T-helper 1 cell treated with Interleukin-12 subunit alpha and Interleukin-12 subunit beta and Interleukin-4 antibody, amounts not matched to agents 30 μg/mL and 1 μg/mL, for 36 hours (primary cell): ENCODE measurements at regions not wholly inside any gene's neighbourhood (a gene's known extent, or its start where the extent isn't known, plus 50 kb on each side); places are given as distances from the start of the nearest gene placed in this dataset.

ENCODE experiments used
- H3K27ac Mint-ChIP-seq: one replicate; pipeline ENCODE4 v1.8.0; 2021; ENCODE audit warnings: mild to moderate bottlenecking, mixed read lengths
- H3K27me3 Mint-ChIP-seq: one replicate; pipeline ENCODE4 v1.8.0; 2021; ENCODE audit warnings: low read depth, mixed read lengths
- H3K36me3 Mint-ChIP-seq: one replicate; pipeline ENCODE4 v1.8.0; 2021; ENCODE audit warnings: low read depth, mixed read lengths
- H3K4me1 Mint-ChIP-seq: one replicate; pipeline ENCODE4 v1.8.0; 2021; ENCODE audit warnings: low read depth, mixed read lengths
- H3K4me3 Mint-ChIP-seq: one replicate; pipeline ENCODE4 v1.8.0; 2021; ENCODE audit warnings: mild to moderate bottlenecking, moderate library complexity, mixed read lengths
- H3K9me3 Mint-ChIP-seq: one replicate; pipeline ENCODE4 v1.8.0; 2021; ENCODE audit warnings: mixed read lengths

GRCh38 chr6:40106840-40107239 lies 172.6 kb upstream of the MOCS1 start:
- Mint-ChIP-seq H3K4me3 (no peak overlapping the region), H3K27ac (no peak overlapping the region), H3K27me3 (no peaks in the 10 kb centered on the region), H3K36me3 (no peaks in the 10 kb centered on the region), H3K4me1 (no peaks in the 10 kb centered on the region), H3K9me3 (no peaks in the 10 kb centered on the region)

- Mint-ChIP-seq H3K27me3 (peaks cover 3% of the 10 kb centered on the region), H3K4me1 (no peaks in the 10 kb centered on the region), H3K9me3 (no peaks in the 10 kb centered on the region), H3K27ac (no peak overlapping the region), H3K4me3 (no peak overlapping the region), H3K36me3 (no peaks in the 10 kb centered on the region)
Observed at GRCh38 chr6:40098774-40099173, 164.5 kb upstream of the MOCS1 start.

- Mint-ChIP-seq H3K36me3 (no peaks in the 10 kb centered on the region), H3K9me3 (no peaks in the 10 kb centered on the region), H3K27ac (no peak overlapping the region), H3K27me3 (peaks cover 3% of the 10 kb centered on the region), H3K4me1 (no peaks in the 10 kb centered on the region), H3K4me3 (no peak overlapping the region)
Observed at GRCh38 chr6:40097590-40097989, 163.3 kb upstream of the MOCS1 start.

GRCh38 chr6:40083141-40083920 lies 149.1 kb upstream of the MOCS1 start:
- Mint-ChIP-seq H3K9me3 (no peaks in the 10 kb centered on the region), H3K36me3 (no peaks in the 10 kb centered on the region), H3K27me3 (peaks cover 3% of the 10 kb centered on the region), H3K4me3 (no peak overlapping the region), H3K27ac (no peak overlapping the region), H3K4me1 (no peaks in the 10 kb centered on the region)

- no peaks in the 10 kb centered on the region for H3K9me3 Mint-ChIP-seq
- H3K36me3 Mint-ChIP-seq, result no peaks in the 10 kb centered on the region
- H3K4me1 Mint-ChIP-seq, result no peaks in the 10 kb centered on the region
- no peak overlapping the region for H3K4me3 Mint-ChIP-seq
- H3K27me3 Mint-ChIP-seq, result peaks cover 3% of the 10 kb centered on the region
- H3K27ac Mint-ChIP-seq, result no peak overlapping the region
Observed at GRCh38 chr6:40082278-40083043, 148.2 kb upstream of the MOCS1 start.

- Mint-ChIP-seq H3K36me3 (no peaks in the 10 kb centered on the region), H3K27me3 (peaks cover 3% of the 10 kb centered on the region), H3K27ac (no peak overlapping the region), H3K4me1 (no peaks in the 10 kb centered on the region), H3K4me3 (no peak overlapping the region), H3K9me3 (no peaks in the 10 kb centered on the region)
Observed at GRCh38 chr6:40077736-40078135, 143.5 kb upstream of the MOCS1 start.

- no peak overlapping the region for H3K27ac Mint-ChIP-seq
- H3K27me3 Mint-ChIP-seq, result no peaks in the 10 kb centered on the region
- H3K4me1 Mint-ChIP-seq, result no peaks in the 10 kb centered on the region
- no peaks in the 10 kb centered on the region for H3K9me3 Mint-ChIP-seq
- no peak overlapping the region for H3K4me3 Mint-ChIP-seq
- no peaks in the 10 kb centered on the region for H3K36me3 Mint-ChIP-seq
Observed at GRCh38 chr6:40077315-40077714, 143.1 kb upstream of the MOCS1 start.

GRCh38 chr6:40075056-40075590 lies 140.9 kb upstream of the MOCS1 start:
- Mint-ChIP-seq H3K27me3 (no peaks in the 10 kb centered on the region), H3K27ac (no peak overlapping the region), H3K9me3 (no peaks in the 10 kb centered on the region), H3K4me1 (no peaks in the 10 kb centered on the region), H3K4me3 (no peak overlapping the region), H3K36me3 (no peaks in the 10 kb centered on the region)

- Mint-ChIP-seq H3K27me3 (no peaks in the 10 kb centered on the region), H3K9me3 (no peaks in the 10 kb centered on the region), H3K4me3 (no peak overlapping the region), H3K27ac (no peak overlapping the region), H3K4me1 (no peaks in the 10 kb centered on the region), H3K36me3 (no peaks in the 10 kb centered on the region)
Observed at GRCh38 chr6:40074306-40075055, 140.2 kb upstream of the MOCS1 start.

GRCh38 chr6:40066372-40066771 lies 132.1 kb upstream of the MOCS1 start:
- H3K27ac Mint-ChIP-seq, result no peak overlapping the region
- no peaks in the 10 kb centered on the region for H3K36me3 Mint-ChIP-seq
- H3K27me3 Mint-ChIP-seq, result no peaks in the 10 kb centered on the region
- H3K4me1 Mint-ChIP-seq, result no peaks in the 10 kb centered on the region
- peaks cover 4% of the 10 kb centered on the region for H3K9me3 Mint-ChIP-seq
- no peak overlapping the region for H3K4me3 Mint-ChIP-seq

- H3K4me1 Mint-ChIP-seq, result no peaks in the 10 kb centered on the region
- H3K27ac Mint-ChIP-seq, result no peak overlapping the region
- H3K27me3 Mint-ChIP-seq, result no peaks in the 10 kb centered on the region
- H3K36me3 Mint-ChIP-seq, result no peaks in the 10 kb centered on the region
- H3K9me3 Mint-ChIP-seq, result no peaks in the 10 kb centered on the region
- H3K4me3 Mint-ChIP-seq, result no peak overlapping the region
Observed at GRCh38 chr6:40056865-40057264, 122.6 kb upstream of the MOCS1 start.

- H3K9me3 Mint-ChIP-seq, result no peaks in the 10 kb centered on the region
- no peaks in the 10 kb centered on the region for H3K4me1 Mint-ChIP-seq
- H3K27ac Mint-ChIP-seq, result no peak overlapping the region
- no peaks in the 10 kb centered on the region for H3K27me3 Mint-ChIP-seq
- no peak overlapping the region for H3K4me3 Mint-ChIP-seq
- H3K36me3 Mint-ChIP-seq, result no peaks in the 10 kb centered on the region
Observed at GRCh38 chr6:40054602-40055001, 120.3 kb upstream of the MOCS1 start.

- Mint-ChIP-seq H3K36me3 (no peaks in the 10 kb centered on the region), H3K27ac (no peak overlapping the region), H3K9me3 (no peaks in the 10 kb centered on the region), H3K4me3 (no peak overlapping the region), H3K27me3 (no peaks in the 10 kb centered on the region), H3K4me1 (no peaks in the 10 kb centered on the region)
Observed at GRCh38 chr6:40054186-40054585, 119.9 kb upstream of the MOCS1 start.

GRCh38 chr6:40049128-40049527 lies 114.9 kb upstream of the MOCS1 start:
- no peak overlapping the region for H3K27ac Mint-ChIP-seq
- no peak overlapping the region for H3K4me3 Mint-ChIP-seq
- no peaks in the 10 kb centered on the region for H3K27me3 Mint-ChIP-seq
- no peaks in the 10 kb centered on the region for H3K4me1 Mint-ChIP-seq
- no peaks in the 10 kb centered on the region for H3K36me3 Mint-ChIP-seq
- H3K9me3 Mint-ChIP-seq, result peaks cover 3% of the 10 kb centered on the region
